HEK293T (cell line): ENCODE measurements at regions not wholly inside any gene's neighbourhood (a gene's known extent, or its start where the extent isn't known, plus 50 kb on each side); places are given as distances from the start of the nearest gene placed in this dataset.
"Not testable (repeated sequence)": the region's sequence is repeated elsewhere in the genome, so short reads cannot be mapped to it uniquely, and the experiment has no call there.

Experiments used
- ARNT ChIP-seq: fragments of 450-650 bp; IDR thresholded peaks from 2 replicates; pipeline ENCODE4 v1.6.1; 2017; ENCODE audit warnings: mild to moderate bottlenecking
- BHLHE40 ChIP-seq: fragments of 450-650 bp; IDR thresholded peaks from 2 replicates; pipeline ENCODE4 v1.6.1; 2016; ENCODE audit warnings: mild to moderate bottlenecking, moderate library complexity, borderline replicate concordance
- CTBP1 ChIP-seq: fragments of 450-650 bp; IDR thresholded peaks from 2 replicates; pipeline ENCODE4 v1.6.1; 2016; ENCODE audit warnings: borderline replicate concordance
- ELF4 ChIP-seq: fragments of 450-650 bp; IDR thresholded peaks from 2 replicates; pipeline ENCODE4 v1.6.1; 2017; ENCODE audit warnings: antibody characterized with exemption
- FOXA1 ChIP-seq: fragments of 450-650 bp; IDR thresholded peaks from 2 replicates; pipeline ENCODE4 v1.6.1; 2016; ENCODE audit warnings: mild to moderate bottlenecking
- FOXM1 ChIP-seq: fragments of 450-650 bp; IDR thresholded peaks from 2 replicates; pipeline ENCODE4 v1.6.1; 2017; ENCODE audit warnings: mild to moderate bottlenecking, borderline replicate concordance
- HDGF ChIP-seq: fragments of 450-650 bp; IDR thresholded peaks from 2 replicates; pipeline ENCODE4 v1.6.1; 2017; ENCODE audit warnings: antibody characterized with exemption, borderline replicate concordance
- SP1 ChIP-seq: fragments of 450-650 bp; IDR thresholded peaks from 2 replicates; pipeline ENCODE4 v1.6.1; 2017
- SUZ12 ChIP-seq: fragments of 450-650 bp; IDR thresholded peaks from 2 replicates; pipeline ENCODE4 v1.6.1; 2016; ENCODE audit warnings: mild to moderate bottlenecking
- ZNF384 ChIP-seq: fragments of 450-650 bp; IDR thresholded peaks from 2 replicates; pipeline ENCODE4 v1.6.1; 2016

DNA sequence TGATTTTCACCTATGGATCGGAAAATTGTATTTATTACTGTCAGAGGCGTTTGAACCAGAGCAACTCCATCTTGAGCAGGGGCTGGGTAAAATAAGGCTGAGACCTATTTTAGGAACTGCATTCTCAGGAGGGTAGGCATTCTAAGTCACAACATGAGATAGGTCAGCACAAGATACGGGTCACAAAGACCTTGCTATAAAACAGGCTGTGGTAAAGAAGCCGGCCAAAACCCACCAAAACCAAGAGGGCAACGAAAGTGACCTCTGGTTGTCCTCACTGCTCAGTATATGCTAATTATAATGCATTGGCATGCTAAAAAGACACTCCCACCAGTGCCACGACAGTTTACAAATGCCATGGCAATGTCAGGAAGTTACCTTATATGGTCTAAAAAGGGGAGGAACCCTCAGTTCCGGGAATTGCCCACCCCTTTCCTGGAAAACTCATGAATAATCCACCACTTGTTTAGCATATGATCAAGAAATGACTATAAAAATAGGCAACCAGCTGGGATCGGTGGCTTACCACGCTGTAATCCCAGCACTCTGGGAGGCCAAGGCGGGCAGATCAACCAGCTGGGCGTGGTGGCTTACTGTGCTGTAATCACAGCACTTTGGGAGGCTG lies 136.3 kb upstream of the PARD3 start:
- TF ChIP-seq ELF4, SP1, SUZ12, FOXA1, FOXM1, ARNT, ZNF384, HDGF, CTBP1, BHLHE40: not testable (repeated sequence)
